Eye (tissue), 1 donor: ENCODE measurements at regions not wholly inside any gene's neighbourhood (a gene's known extent, or its start where the extent isn't known, plus 50 kb on each side); places are given as distances from the start of the nearest gene placed in this dataset.
A peak's percentile ranks its signal among the peaks of the same experiment; 100 is the strongest.

Source experiments
- DNase-seq: peaks from one replicate; pipeline ENCODE4 v3.0.0-alpha.2; 2015

- DNase-seq = no peak
These were observed 60.3 kb upstream of the SLC27A6 start for GRCh38 chr5:128904805-128905567.

GRCh38 chr5:128905568-128906110 lies 59.6 kb upstream of the SLC27A6 start:
- peak; percentile 85 for DNase-seq

- no peak for DNase-seq
These were observed 51.7 kb upstream of the SLC27A6 start for GRCh38 chr5:128913551-128913950.
